WTC11 (cell line): ENCODE measurements at regions not wholly inside any gene's neighbourhood (a gene's known extent, or its start where the extent isn't known, plus 50 kb on each side); places are given as distances from the start of the nearest gene placed in this dataset.

Experiments
- ATF2 ChIP-seq: sonication (generic); formaldehyde crosslinking; IDR thresholded peaks from 2 replicates; pipeline ENCODE4 v1.8.1; 2022; ENCODE audit warnings: low read depth, missing genetic modification reagents, borderline replicate concordance
- CTCF ChIP-seq: fragments of 200-600 bp; IDR thresholded peaks from 2 replicates; pipeline ENCODE4 v1.8.0; 2022; ENCODE audit warnings: antibody characterized with exemption
- FOXK1 ChIP-seq: sonication (generic); formaldehyde crosslinking; IDR thresholded peaks from 2 replicates; pipeline ENCODE4 v1.8.0; 2022; ENCODE audit warnings: mild to moderate bottlenecking, moderate library complexity, missing genetic modification reagents
- MLX ChIP-seq: sonication (generic); formaldehyde crosslinking; IDR thresholded peaks from 2 replicates; pipeline ENCODE4 v1.8.1; 2023; ENCODE audit warnings: mild to moderate bottlenecking, missing genetic modification reagents, moderate library complexity
- NR2C2 ChIP-seq: sonication (generic); formaldehyde crosslinking; IDR thresholded peaks from 2 replicates; pipeline ENCODE4 v1.8.0; 2022; ENCODE audit warnings: mild to moderate bottlenecking, missing genetic modification reagents
- SP1 ChIP-seq: sonication (generic); formaldehyde crosslinking; conservative IDR thresholded peaks from 2 replicates; pipeline ENCODE4 v1.8.1; 2022; ENCODE audit warnings: missing genetic modification reagents
- TP53 ChIP-seq: sonication (generic); formaldehyde crosslinking; IDR thresholded peaks from 2 replicates; pipeline ENCODE4 v1.8.1; 2023; ENCODE audit warnings: mild to moderate bottlenecking, missing genetic modification reagents
- USF2 ChIP-seq: sonication (generic); formaldehyde crosslinking; IDR thresholded peaks from 2 replicates; pipeline ENCODE4 v1.8.1; 2023; ENCODE audit warnings: mild to moderate bottlenecking, missing genetic modification reagents, moderate library complexity
- TF ChIP-seq, protein P1 (sequence below): sonication (generic); formaldehyde crosslinking; IDR thresholded peaks from 2 replicates; pipeline ENCODE4 v1.8.1; 2023; ENCODE audit warnings: mild to moderate bottlenecking, missing genetic modification reagents, borderline replicate concordance

DNA sequence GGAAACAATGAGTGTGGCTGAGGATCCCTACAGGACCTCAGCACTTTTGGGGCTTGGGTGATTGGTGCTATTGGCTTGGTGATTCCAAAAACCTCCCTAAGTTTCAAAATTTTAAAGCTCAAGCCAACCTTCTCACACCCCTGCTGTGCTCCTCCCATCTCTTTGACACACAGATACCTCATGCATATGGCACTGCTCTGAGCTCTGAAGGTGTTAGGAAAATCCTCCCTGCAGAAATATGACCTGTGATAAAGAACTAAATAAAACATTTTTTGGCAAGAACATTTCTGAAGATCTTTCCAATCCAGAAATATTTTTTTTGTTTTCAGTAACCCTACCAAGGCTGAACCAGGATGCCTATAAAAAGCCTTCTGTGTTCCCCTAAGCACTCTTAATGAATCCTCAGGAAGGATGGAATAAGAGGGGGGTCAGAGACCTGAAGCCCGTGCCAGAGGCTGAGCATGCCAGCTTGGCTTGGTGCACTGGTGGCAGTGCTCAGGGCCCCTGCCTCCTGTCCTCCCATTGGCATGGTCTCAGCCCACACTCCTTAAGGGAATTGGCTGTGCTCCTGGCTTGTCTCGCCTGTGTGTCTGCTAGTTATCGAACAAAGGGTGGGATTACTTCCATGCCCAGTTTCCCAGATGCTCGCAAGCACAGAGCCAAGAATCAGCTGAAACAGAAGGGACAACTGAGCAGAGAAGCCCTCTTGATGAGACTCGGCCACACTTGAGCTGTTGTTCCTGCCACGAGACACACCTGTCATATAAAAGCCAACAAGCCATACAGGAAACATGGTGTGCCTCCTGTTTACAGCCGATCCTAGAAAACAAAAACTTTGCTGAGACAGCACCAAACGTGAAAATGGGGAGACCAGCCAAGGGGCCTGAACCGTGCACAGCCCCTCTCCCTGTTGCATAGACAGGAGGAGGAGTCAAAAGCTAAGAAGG lies 132.7 kb upstream of the EEA1 start:
- TF ChIP-seq SP1 (CRISPR knock-in tag): no peak
- no peak for TF ChIP-seq NR2C2 (CRISPR knock-in tag)
- TF ChIP-seq CTCF: no peak
- TF ChIP-seq, protein P1, sequence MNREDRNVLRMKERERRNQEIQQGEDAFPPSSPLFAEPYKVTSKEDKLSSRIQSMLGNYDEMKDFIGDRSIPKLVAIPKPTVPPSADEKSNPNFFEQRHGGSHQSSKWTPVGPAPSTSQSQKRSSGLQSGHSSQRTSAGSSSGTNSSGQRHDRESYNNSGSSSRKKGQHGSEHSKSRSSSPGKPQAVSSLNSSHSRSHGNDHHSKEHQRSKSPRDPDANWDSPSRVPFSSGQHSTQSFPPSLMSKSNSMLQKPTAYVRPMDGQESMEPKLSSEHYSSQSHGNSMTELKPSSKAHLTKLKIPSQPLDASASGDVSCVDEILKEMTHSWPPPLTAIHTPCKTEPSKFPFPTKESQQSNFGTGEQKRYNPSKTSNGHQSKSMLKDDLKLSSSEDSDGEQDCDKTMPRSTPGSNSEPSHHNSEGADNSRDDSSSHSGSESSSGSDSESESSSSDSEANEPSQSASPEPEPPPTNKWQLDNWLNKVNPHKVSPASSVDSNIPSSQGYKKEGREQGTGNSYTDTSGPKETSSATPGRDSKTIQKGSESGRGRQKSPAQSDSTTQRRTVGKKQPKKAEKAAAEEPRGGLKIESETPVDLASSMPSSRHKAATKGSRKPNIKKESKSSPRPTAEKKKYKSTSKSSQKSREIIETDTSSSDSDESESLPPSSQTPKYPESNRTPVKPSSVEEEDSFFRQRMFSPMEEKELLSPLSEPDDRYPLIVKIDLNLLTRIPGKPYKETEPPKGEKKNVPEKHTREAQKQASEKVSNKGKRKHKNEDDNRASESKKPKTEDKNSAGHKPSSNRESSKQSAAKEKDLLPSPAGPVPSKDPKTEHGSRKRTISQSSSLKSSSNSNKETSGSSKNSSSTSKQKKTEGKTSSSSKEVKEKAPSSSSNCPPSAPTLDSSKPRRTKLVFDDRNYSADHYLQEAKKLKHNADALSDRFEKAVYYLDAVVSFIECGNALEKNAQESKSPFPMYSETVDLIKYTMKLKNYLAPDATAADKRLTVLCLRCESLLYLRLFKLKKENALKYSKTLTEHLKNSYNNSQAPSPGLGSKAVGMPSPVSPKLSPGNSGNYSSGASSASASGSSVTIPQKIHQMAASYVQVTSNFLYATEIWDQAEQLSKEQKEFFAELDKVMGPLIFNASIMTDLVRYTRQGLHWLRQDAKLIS (CRISPR knock-in tag): no peak
- no peak for TF ChIP-seq TP53
- no peak for TF ChIP-seq FOXK1 (CRISPR knock-in tag)
- no peak for TF ChIP-seq MLX (CRISPR knock-in tag)
- no peak for TF ChIP-seq ATF2 (CRISPR knock-in tag)
- TF ChIP-seq USF2 (CRISPR knock-in tag): no peak
